G401 (cell line): ENCODE measurements at regions not wholly inside any gene's neighbourhood (a gene's known extent, or its start where the extent isn't known, plus 50 kb on each side); places are given as distances from the start of the nearest gene placed in this dataset.
A peak's percentile ranks its signal among the peaks of the same experiment; 100 is the strongest.

Experiments used
- DNase-seq: peaks from one replicate; pipeline ENCODE4 v3.0.0-alpha.2; 2015; ENCODE audit warnings: low spot score
- in situ Hi-C: cut with HindIII; loops from 2 replicates; pipeline ENCODE4 v1.10.0; 2016; ENCODE audit warnings: low sequenced_read_pairs, mixed read lengths

DNA sequence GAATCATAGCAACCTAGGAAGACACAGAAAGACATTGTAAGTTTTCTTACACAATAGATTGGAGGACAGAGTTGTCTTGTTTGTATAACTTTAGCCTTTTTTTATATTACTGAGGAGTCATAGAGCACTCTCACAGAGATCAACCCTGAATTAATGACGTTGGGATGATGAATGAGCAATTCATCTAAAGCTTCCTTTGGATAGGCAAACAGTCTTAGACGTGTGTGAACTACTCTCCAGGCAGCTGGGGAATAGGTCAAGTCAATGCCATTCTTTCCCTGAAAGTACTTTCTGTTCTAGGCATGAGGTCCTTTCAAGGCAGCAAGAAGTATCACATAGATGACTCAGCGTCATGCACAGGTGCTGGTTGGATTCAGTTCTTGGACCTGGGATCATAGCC, 369.1 kb upstream of the NOVA1 start:
- peak; percentile 54 for DNase-seq
- in situ Hi-C loops = no loop called here

DNA sequence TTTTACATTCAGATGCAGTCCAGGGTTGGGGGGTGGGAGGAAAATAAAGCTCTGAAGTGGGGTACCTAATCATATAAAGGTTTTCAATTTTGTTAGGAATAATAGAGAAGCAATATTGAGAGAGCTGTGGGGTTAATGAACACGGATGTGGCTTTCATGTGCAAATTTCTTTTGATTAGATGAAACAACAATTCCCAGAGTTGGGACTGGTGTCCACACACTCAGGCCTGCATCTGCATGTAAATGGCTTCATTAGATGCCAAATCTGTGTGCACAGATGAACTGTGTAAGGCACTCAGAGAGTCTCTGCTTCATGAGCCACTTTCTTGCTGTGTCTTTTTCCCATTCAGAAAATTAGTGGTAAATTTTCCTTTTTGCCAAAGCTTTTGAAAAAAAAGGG, 377.1 kb upstream of the NOVA1 start:
- in situ Hi-C loops = no loop called here
- no peak for DNase-seq

DNA sequence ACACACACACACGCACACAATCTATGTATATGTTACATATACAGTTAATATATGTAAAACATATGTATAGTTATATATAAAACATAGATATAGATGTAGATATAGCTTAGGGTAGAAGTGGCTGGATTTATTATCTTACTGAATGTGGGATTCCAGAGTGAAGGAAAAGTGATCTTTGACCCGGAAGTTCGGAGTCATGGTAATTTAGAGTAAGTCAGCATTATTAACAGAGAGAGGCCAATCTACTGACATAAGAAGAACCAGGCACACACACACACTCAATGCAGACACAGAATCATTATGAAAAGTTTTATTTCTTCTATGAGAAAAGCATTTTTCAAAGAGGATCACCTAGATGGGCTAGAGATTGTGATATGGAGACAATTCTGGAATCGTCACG, 384.2 kb upstream of the NOVA1 start:
- no peak for DNase-seq
- in situ Hi-C loops = no loop called here

DNA sequence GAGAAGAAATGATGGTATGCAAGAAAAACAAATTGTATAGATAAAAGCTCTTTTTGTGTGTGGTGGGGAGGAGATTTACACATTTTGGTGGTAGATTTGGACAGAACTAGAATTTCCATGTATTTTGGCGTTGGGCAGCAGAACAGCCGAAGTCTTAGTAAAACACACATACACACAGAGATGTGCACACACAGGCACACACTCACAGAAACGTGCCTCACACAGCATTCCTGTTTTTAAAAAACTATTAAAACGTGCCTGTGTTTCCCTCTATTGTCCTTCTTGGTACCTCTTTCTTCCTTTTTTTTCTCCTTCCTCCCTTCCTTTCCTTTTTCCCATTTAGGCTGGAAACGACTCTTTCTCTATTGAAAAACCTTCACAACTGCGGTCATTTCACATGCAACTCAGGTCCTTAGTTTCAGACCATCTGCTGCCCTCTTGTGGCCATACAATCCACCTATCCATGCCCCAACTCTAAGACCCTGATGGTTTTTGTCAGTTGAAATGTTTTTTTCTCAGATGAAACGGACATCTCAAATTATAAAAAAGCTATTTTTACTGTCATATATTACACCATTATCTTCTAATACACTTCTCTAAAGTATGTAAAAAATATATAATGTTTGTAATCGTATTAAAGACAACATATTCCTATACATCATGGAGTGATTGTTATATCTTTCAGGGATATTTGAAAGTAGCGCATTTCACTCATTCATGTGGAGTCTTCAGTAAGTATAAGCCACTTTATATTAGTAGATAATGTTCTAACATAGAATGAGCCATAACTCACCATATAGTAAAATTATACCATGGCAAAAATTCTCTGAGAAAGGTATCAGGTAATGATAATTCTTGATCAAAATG, 386.7 kb upstream of the NOVA1 start:
- DNase-seq = peak; percentile 90
- in situ Hi-C loops = no loop called here

- in situ Hi-C loops = no loop called here
- DNase-seq = no peak
These were observed 390.0 kb upstream of the NOVA1 start for GRCh38 chr14:26987744-26988363.

- in situ Hi-C loops = no loop called here
- DNase-seq = no peak
These were observed 393.1 kb upstream of the NOVA1 start for GRCh38 chr14:26990946-26991345.

DNA sequence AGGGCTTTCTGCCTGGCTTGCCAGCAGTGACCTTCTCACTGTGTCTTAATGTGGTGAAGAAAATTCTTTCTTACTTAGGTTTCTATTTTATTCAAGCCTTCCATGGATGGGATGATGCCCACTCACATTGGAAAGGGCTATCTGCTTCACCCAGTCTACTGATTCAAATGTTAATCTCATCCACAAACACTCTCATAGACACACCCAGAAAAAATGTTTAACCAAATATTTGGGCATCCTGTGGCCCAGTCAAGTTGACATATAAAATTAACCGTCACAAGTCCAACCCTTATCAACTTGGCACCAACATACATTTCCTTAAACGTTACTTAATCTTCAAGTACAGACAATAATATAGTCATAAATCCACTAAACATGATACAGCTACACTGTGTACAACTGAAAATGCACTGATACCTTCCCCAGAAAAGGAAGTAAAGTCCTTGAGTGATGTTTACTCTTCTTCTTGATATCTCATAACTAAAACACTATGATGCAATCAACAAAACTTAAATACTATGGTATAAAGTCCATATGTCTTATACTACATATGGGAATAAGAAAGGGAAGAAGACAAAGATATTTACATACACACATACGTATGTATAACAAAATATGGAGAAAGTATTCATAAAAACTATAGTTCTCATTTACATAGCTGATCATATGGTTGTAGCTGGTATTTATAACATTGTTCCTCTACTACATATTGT, 394.7 kb upstream of the NOVA1 start:
- in situ Hi-C loops = no loop called here
- DNase-seq = no peak

DNA sequence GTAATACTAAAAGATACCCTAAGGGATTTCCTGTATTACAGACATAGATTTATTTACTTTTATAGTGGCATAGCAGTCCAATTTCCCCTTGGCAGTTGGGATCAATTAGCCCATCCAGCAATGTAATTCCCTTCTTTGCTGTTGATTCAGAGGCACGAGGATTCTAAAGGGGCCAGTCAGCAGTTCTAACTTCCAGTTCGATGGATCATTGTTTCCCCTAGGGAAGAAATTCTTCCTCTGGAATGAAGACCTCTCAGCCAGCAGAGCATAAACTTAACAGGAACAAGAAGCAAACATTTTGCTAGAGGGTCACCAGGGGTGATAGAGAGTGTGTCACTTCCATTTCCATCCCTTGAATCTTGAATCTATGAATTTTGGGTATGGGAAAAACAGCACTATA, 395.7 kb upstream of the NOVA1 start:
- in situ Hi-C loops = no loop called here

GRCh38 chr14:26995301-26995700, 397.5 kb upstream of the NOVA1 start:
- no peak for DNase-seq
- in situ Hi-C loops = no loop called here

More for the DNA sequence above, 395.7 kb upstream of the NOVA1 start:
- DNase-seq = no peak

DNA sequence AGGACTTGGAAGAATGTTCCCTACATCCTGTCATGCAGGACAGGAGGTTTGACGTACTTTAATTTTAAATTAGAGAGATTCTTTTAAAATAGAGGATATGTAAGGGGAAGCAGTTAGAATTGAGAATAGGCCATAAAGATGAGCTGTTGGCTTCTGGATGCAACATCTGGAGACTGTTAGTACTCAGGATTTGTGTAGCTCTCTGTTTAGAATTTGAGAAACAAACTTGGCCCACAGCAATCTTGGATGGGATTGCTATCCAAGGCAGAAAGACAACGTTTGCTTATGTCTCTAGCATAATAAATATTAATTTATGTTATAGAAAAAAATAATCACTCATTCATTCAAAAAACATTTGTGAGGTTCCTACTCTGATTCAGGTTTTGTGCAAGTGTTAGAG, 398.4 kb upstream of the NOVA1 start:
- in situ Hi-C loops = no loop called here
- DNase-seq = no peak

DNA sequence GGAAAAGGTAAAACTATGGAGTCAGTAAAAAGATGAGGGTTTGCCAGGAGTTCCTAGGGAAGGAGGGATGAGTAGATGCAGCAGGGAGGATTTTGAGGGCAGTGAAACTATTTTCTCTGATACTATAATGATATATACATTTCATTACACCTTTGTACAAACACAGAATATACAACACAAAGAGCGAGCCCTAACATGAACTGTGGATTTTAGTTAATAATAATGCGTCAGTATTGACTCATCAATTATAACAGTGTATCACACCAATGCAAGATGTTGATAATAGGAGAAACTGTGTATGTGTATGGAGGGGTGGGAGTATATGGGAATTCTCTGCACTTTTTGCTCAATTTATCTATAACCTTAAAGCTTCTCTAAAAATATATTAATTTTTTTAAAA, 404.3 kb upstream of the NOVA1 start:
- in situ Hi-C loops = no loop called here
- no peak for DNase-seq

DNA sequence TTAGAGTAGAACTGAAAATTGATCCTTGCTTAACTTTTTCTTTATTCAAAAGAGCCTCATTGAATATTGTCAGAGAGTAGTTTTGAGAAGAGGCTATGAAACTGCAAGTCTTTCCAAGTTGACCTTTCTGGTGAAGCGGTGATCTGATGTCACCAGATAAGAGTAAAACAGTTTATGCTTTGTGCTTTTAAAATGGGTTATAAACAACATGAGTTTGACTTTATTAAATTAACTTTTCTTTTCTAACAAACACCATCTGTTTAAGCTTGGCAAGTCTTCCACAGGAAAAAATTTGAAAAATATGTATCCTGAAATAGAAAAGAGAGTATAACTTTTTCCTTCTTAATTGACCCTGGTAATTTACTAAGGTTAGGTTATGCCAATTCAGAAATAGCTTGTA, 408.7 kb upstream of the NOVA1 start:
- no peak for DNase-seq
- in situ Hi-C loops = no loop called here

DNA sequence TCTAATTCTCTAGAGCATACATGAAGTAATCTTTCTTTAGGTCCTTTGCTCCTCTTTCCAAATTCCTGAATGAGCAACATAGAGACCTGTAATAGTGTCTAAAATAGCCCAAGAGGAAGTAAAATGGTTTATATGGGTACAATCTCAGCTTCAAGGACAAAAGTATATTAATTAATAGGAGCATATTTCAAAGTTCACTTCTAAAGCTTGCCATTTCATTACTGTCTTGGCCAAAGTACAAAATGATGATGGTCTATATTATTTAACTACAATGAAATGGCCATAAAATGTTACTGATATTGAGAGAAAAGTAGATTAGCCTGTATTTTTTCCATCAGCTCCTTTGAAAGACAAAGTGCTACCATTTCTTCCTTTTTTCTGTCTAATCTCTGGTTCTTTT, 410.4 kb upstream of the NOVA1 start:
- DNase-seq = no peak
- in situ Hi-C loops = no loop called here

DNA sequence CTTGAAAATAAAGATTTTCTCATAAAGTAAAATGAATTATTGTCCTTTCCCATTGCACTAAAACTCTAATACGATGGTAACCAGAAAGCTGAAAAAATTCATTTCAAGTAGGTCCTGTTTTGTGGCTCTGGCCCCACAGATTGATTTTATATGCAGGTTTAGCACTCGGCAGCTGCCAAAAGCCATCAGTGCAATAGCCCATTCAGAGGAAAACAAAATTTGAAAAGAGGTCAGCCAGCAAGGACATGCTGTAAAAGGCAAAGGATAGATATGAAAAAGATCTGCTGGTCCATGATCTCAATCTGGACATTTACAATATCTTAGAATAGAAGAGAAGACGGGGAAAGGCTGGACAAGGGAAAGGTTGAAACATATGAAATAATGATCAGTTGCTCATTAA, 414.8 kb upstream of the NOVA1 start:
- peak; percentile 76 for DNase-seq
- in situ Hi-C loops = no loop called here

DNA sequence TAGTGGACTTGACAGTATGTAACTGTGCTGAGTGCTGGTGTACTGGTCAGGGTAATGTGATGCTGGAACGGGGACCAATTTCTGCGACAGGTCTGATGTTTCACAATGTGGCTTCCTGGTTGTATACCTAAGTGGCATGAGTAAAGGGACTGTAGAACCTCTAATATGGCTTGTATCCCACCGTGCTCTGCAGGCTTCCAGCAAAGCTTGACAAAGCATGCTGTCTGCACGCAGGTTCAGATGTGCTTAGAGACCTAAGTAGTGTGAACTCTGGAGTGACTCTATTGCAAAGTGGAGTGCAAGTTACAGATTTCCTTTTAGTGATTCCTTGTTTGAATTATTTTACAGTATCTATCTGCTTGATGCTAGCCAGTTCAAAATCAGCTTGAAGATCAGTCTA, 415.8 kb upstream of the NOVA1 start:
- in situ Hi-C loops = no loop called here
- DNase-seq = peak; percentile 27

GRCh38 chr14:27015065-27015464, 417.2 kb upstream of the NOVA1 start:
- DNase-seq = no peak
- in situ Hi-C loops = no loop called here

DNA sequence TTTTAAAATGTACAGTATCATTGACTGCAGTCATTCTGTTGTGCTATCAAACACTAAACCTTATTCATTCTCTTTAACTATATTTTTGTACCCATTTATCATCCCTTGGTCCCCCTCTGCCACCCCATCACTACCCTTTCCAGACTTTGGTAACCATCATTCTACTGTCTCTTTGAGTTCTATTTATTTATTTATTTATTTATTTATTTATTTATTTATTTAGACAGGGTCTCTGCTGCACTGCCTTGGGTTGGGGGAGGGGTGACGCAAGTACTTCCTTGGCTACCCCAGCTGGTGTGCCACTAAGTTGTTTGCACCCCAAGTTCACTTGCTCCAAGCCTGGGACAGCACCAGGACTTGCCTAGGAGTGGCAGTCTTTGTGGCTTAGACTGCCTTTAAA, 427.8 kb upstream of the NOVA1 start:
- in situ Hi-C loops = no loop called here
- no peak for DNase-seq

DNA sequence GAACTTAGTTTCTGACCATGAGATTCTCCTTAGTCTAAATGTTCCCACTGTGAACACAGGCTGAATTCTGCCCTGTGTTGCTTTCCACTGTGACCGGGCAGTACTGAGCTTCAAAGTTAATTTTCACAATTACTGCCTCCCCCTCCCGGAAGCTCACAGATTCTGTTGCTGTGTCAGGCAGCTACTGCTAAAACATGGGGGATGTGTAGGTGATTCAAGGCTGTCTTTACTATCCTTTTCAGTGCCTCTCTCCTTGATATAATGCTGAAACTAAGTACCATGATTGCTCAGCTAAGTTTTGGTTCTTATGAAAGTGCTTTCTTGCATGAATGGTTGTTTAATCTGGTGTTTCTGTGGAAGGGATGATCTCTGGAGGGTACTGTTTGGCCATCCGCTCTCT, 428.3 kb upstream of the NOVA1 start:
- in situ Hi-C loops = no loop called here

DNA sequence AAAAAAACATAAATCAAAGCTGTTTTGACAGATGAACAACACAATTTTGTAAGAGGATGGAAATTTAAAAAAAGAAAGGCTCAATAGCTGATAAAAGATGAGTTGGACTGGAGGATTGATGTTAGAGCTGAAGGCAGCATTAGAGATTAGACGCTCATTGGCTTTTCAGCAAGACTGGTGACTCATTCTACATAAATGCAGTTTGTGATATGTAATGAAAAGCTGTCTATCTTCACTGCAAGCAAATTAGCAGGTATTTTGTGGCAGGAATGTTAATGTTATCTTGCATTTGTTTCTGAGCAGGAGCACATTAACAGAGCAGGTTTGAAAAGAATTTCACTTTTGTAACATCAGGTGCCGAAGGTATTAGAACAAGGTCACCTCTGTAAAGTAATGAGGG, 442.7 kb upstream of the NOVA1 start:
- DNase-seq = no peak

More for the DNA sequence above, 428.3 kb upstream of the NOVA1 start:
- DNase-seq = no peak

GRCh38 chr14:27049701-27050100, 451.9 kb upstream of the NOVA1 start:
- in situ Hi-C loops = no loop called here
- DNase-seq = no peak

More for the DNA sequence above, 442.7 kb upstream of the NOVA1 start:
- in situ Hi-C loops = no loop called here
